ENCODE measurements at regions not wholly inside any gene's neighbourhood (a gene's known extent, or its start where the extent isn't known, plus 50 kb on each side); places are given as distances from the start of the nearest gene placed in this dataset.

GRCh38 chr20:51238675-51239305 lies 215.9 kb upstream of the KCNG1 start:
- peaks cover 10% of the 10 kb centered on the region for H3K4me1 ChIP-seq (ENCODE audit: control insufficient read depth, insufficient read depth, low read length, poor library complexity, severe bottlenecking)
- no peaks in the 10 kb centered on the region for H3K36me3 ChIP-seq (ENCODE audit: control insufficient read depth, insufficient read depth, low read length)
- peaks cover 15% of the 10 kb centered on the region for H3K9me3 ChIP-seq (ENCODE audit: control insufficient read depth, low read length)
- 92 to 100% methylated on average over 6 to 8 of the region's 8 CpGs for WGBS, 2 experiments (ENCODE audit: insufficient coverage in 2 of 2)
- no peak overlapping the region for H3K4me3 ChIP-seq (ENCODE audit: extremely low read depth, insufficient read depth, low read length, poor library complexity, severe bottlenecking)
- no peak overlapping the region for H3K27ac ChIP-seq (ENCODE audit: low read depth, low read length, severe bottlenecking)

GRCh38 chr20:51237791-51238190 lies 214.9 kb upstream of the KCNG1 start:
- peaks cover 10% of the 10 kb centered on the region for H3K4me1 ChIP-seq (ENCODE audit: control insufficient read depth, insufficient read depth, low read length, poor library complexity, severe bottlenecking)
- H3K36me3 ChIP-seq (ENCODE audit: control insufficient read depth, insufficient read depth, low read length): no peaks in the 10 kb centered on the region
- H3K4me3 ChIP-seq (ENCODE audit: extremely low read depth, insufficient read depth, low read length, poor library complexity, severe bottlenecking): no peak overlapping the region
- WGBS, 2 experiments (ENCODE audit: insufficient coverage in 2 of 2): 78 to 91% methylated on average over 6 to 8 of the region's 11 CpGs
- H3K9me3 ChIP-seq (ENCODE audit: control insufficient read depth, low read length): peaks cover 13% of the 10 kb centered on the region
- H3K27ac ChIP-seq (ENCODE audit: low read depth, low read length, severe bottlenecking): no peak overlapping the region

GRCh38 chr20:51237278-51237677 lies 214.4 kb upstream of the KCNG1 start:
- H3K4me1 ChIP-seq (ENCODE audit: control insufficient read depth, insufficient read depth, low read length, poor library complexity, severe bottlenecking): peaks cover 10% of the 10 kb centered on the region
- no peak overlapping the region for H3K4me3 ChIP-seq (ENCODE audit: extremely low read depth, insufficient read depth, low read length, poor library complexity, severe bottlenecking)
- WGBS, 2 experiments (ENCODE audit: insufficient coverage in 2 of 2): 82 to 90% methylated on average over 5 to 6 of the region's 6 CpGs
- no peak overlapping the region for H3K27ac ChIP-seq (ENCODE audit: low read depth, low read length, severe bottlenecking)
- no peaks in the 10 kb centered on the region for H3K36me3 ChIP-seq (ENCODE audit: control insufficient read depth, insufficient read depth, low read length)
- peaks cover 7% of the 10 kb centered on the region for H3K9me3 ChIP-seq (ENCODE audit: control insufficient read depth, low read length)

GRCh38 chr20:51236421-51236820 lies 213.5 kb upstream of the KCNG1 start:
- Histone ChIP-seq H3K36me3 (ENCODE audit: control insufficient read depth, insufficient read depth, low read length) (no peaks in the 10 kb centered on the region), H3K4me3 (ENCODE audit: extremely low read depth, insufficient read depth, low read length, poor library complexity, severe bottlenecking) (no peak overlapping the region), H3K4me1 (ENCODE audit: control insufficient read depth, insufficient read depth, low read length, poor library complexity, severe bottlenecking) (peaks cover 10% of the 10 kb centered on the region), H3K27ac (ENCODE audit: low read depth, low read length, severe bottlenecking) (no peak overlapping the region), H3K9me3 (ENCODE audit: control insufficient read depth, low read length) (no peaks in the 10 kb centered on the region)
- WGBS, 2 experiments (ENCODE audit: insufficient coverage in 2 of 2): 80 to 100% methylated on average over 1 of the region's 2 CpGs

- no peaks in the 10 kb centered on the region for H3K36me3 ChIP-seq (ENCODE audit: control insufficient read depth, insufficient read depth, low read length)
- H3K27ac ChIP-seq (ENCODE audit: low read depth, low read length, severe bottlenecking): no peak overlapping the region
- no peaks in the 10 kb centered on the region for H3K9me3 ChIP-seq (ENCODE audit: control insufficient read depth, low read length)
- 83 to 92% methylated on average over 3 to 5 of the region's 6 CpGs for WGBS, 2 experiments (ENCODE audit: insufficient coverage in 2 of 2)
- H3K4me3 ChIP-seq (ENCODE audit: extremely low read depth, insufficient read depth, low read length, poor library complexity, severe bottlenecking): no peak overlapping the region
- H3K4me1 ChIP-seq (ENCODE audit: control insufficient read depth, insufficient read depth, low read length, poor library complexity, severe bottlenecking): peaks cover 10% of the 10 kb centered on the region
Observed at GRCh38 chr20:51233345-51233744, 210.4 kb upstream of the KCNG1 start.

GRCh38 chr20:51230727-51231126 lies 207.8 kb upstream of the KCNG1 start:
- Histone ChIP-seq H3K4me3 (ENCODE audit: extremely low read depth, insufficient read depth, low read length, poor library complexity, severe bottlenecking) (no peak overlapping the region), H3K9me3 (ENCODE audit: control insufficient read depth, low read length) (no peaks in the 10 kb centered on the region), H3K36me3 (ENCODE audit: control insufficient read depth, insufficient read depth, low read length) (no peaks in the 10 kb centered on the region), H3K27ac (ENCODE audit: low read depth, low read length, severe bottlenecking) (no peak overlapping the region), H3K4me1 (ENCODE audit: control insufficient read depth, insufficient read depth, low read length, poor library complexity, severe bottlenecking) (no peaks in the 10 kb centered on the region)
- 91 to 95% methylated on average over 11 of the region's 11 CpGs for whole genome bisulfite sequencing, 2 experiments (ENCODE audit: insufficient coverage in 2 of 2)

- H3K36me3 ChIP-seq (ENCODE audit: control insufficient read depth, insufficient read depth, low read length): no peaks in the 10 kb centered on the region
- no peaks in the 10 kb centered on the region for H3K9me3 ChIP-seq (ENCODE audit: control insufficient read depth, low read length)
- no peak overlapping the region for H3K4me3 ChIP-seq (ENCODE audit: extremely low read depth, insufficient read depth, low read length, poor library complexity, severe bottlenecking)
- no peak overlapping the region for H3K27ac ChIP-seq (ENCODE audit: low read depth, low read length, severe bottlenecking)
- no peaks in the 10 kb centered on the region for H3K4me1 ChIP-seq (ENCODE audit: control insufficient read depth, insufficient read depth, low read length, poor library complexity, severe bottlenecking)
Observed at GRCh38 chr20:51228763-51229162, 205.9 kb upstream of the KCNG1 start.

- Histone ChIP-seq H3K27ac (ENCODE audit: low read depth, low read length, severe bottlenecking) (no peak overlapping the region), H3K36me3 (ENCODE audit: control insufficient read depth, insufficient read depth, low read length) (no peaks in the 10 kb centered on the region), H3K4me3 (ENCODE audit: extremely low read depth, insufficient read depth, low read length, poor library complexity, severe bottlenecking) (no peak overlapping the region), H3K9me3 (ENCODE audit: control insufficient read depth, low read length) (no peaks in the 10 kb centered on the region), H3K4me1 (ENCODE audit: control insufficient read depth, insufficient read depth, low read length, poor library complexity, severe bottlenecking) (no peaks in the 10 kb centered on the region)
- WGBS, 2 experiments (ENCODE audit: insufficient coverage in 2 of 2): 89 to 100% methylated on average over 3 of the region's 3 CpGs
Observed at GRCh38 chr20:51227744-51228143, 204.8 kb upstream of the KCNG1 start.

GRCh38 chr20:51223183-51223720 lies 200.3 kb upstream of the KCNG1 start:
- Histone ChIP-seq H3K4me3 (ENCODE audit: extremely low read depth, insufficient read depth, low read length, poor library complexity, severe bottlenecking) (no peak overlapping the region), H3K4me1 (ENCODE audit: control insufficient read depth, insufficient read depth, low read length, poor library complexity, severe bottlenecking) (no peaks in the 10 kb centered on the region), H3K27ac (ENCODE audit: low read depth, low read length, severe bottlenecking) (no peak overlapping the region), H3K9me3 (ENCODE audit: control insufficient read depth, low read length) (no peaks in the 10 kb centered on the region), H3K36me3 (ENCODE audit: control insufficient read depth, insufficient read depth, low read length) (no peaks in the 10 kb centered on the region)
- 40 to 41% methylated on average over 5 to 6 of the region's 8 CpGs for WGBS, 2 experiments (ENCODE audit: insufficient coverage in 2 of 2)

- 30 to 31% methylated on average over 12 to 15 of the region's 15 CpGs for WGBS, 2 experiments (ENCODE audit: insufficient coverage in 2 of 2)
- no peaks in the 10 kb centered on the region for H3K4me1 ChIP-seq (ENCODE audit: control insufficient read depth, insufficient read depth, low read length, poor library complexity, severe bottlenecking)
Observed at GRCh38 chr20:51221791-51222408, 199.0 kb upstream of the KCNG1 start.

GRCh38 chr20:51221103-51221502 lies 198.2 kb upstream of the KCNG1 start:
- Histone ChIP-seq H3K4me3 (ENCODE audit: extremely low read depth, insufficient read depth, low read length, poor library complexity, severe bottlenecking) (no peak overlapping the region), H3K36me3 (ENCODE audit: control insufficient read depth, insufficient read depth, low read length) (no peaks in the 10 kb centered on the region), H3K4me1 (ENCODE audit: control insufficient read depth, insufficient read depth, low read length, poor library complexity, severe bottlenecking) (no peaks in the 10 kb centered on the region), H3K27ac (ENCODE audit: low read depth, low read length, severe bottlenecking) (no peak overlapping the region), H3K9me3 (ENCODE audit: control insufficient read depth, low read length) (peaks cover 17% of the 10 kb centered on the region)
- 97 to 100% methylated on average over 3 of the region's 4 CpGs for WGBS, 2 experiments (ENCODE audit: insufficient coverage in 2 of 2)

More at GRCh38 chr20:51221791-51222408, 199.0 kb upstream of the KCNG1 start:
- H3K9me3 ChIP-seq (ENCODE audit: control insufficient read depth, low read length): peaks cover 11% of the 10 kb centered on the region
- no peaks in the 10 kb centered on the region for H3K36me3 ChIP-seq (ENCODE audit: control insufficient read depth, insufficient read depth, low read length)
- H3K4me3 ChIP-seq (ENCODE audit: extremely low read depth, insufficient read depth, low read length, poor library complexity, severe bottlenecking): no peak overlapping the region
- H3K27ac ChIP-seq (ENCODE audit: low read depth, low read length, severe bottlenecking): no peak overlapping the region
